Transverse colon (tissue), 3 donors: ENCODE measurements at regions not wholly inside any gene's neighbourhood (a gene's known extent, or its start where the extent isn't known, plus 50 kb on each side); places are given as distances from the start of the nearest gene placed in this dataset.

ENCODE experiments used
- CTCF ChIP-seq, 5 experiments: fragments of 200-600 bp in 3 of 5; fragments of 450-650 bp in 2 of 5; sonication (generic) in 3 of 5; IDR thresholded peaks; 1 replicate in 2 of 5; 2 replicates in 3 of 5; pipeline ENCODE4 v1.5.1; 2016 to 2017; ENCODE audit warnings: antibody characterized with exemption in 5 of 5, inconsistent platforms in 3 of 5, mild to moderate bottlenecking in 2 of 5, moderate library complexity in 1 of 5
- EP300 ChIP-seq: sonication (generic); formaldehyde crosslinking; IDR thresholded peaks from one replicate; pipeline ENCODE4 v1.6.1; 2017; ENCODE audit warnings: antibody characterized with exemption, low read depth
- POLR2A ChIP-seq: fragments of 450-650 bp; IDR thresholded peaks from one replicate; pipeline ENCODE4 v1.6.1; 2016; ENCODE audit warnings: antibody characterized with exemption, mild to moderate bottlenecking, moderate library complexity

- no peak for TF ChIP-seq EP300
- TF ChIP-seq POLR2A = no peak
- no peak for TF ChIP-seq CTCF (IDR thresholded peaks at IDR 0.05)
These were observed 167.9 kb downstream of the TNFSF18 start for GRCh38 chr1:172882791-172883386.
